Medulla oblongata (tissue), 1 donor: ENCODE measurements at regions not wholly inside any gene's neighbourhood (a gene's known extent, or its start where the extent isn't known, plus 50 kb on each side); places are given as distances from the start of the nearest gene placed in this dataset.

Source experiments
- DNase-seq: peaks from one replicate; pipeline ENCODE4 v3.0.0-alpha.2; 2015; ENCODE audit errors: extremely low spot score

- DNase-seq, result no peak
Observed at GRCh38 chr12:93154753-93155480, 222.8 kb upstream of the NUDT4 start.

- peak; percentile 74 for DNase-seq
Observed at GRCh38 chr12:93156086-93156716, 221.5 kb upstream of the NUDT4 start.

GRCh38 chr12:93157279-93157678 lies 220.4 kb upstream of the NUDT4 start:
- DNase-seq, result no peak

GRCh38 chr12:93158065-93158843 lies 219.5 kb upstream of the NUDT4 start:
- DNase-seq, result no peak

- no peak for DNase-seq
Observed at GRCh38 chr12:93163260-93164036, 214.3 kb upstream of the NUDT4 start.

- DNase-seq, result no peak
Observed at GRCh38 chr12:93164103-93164880, 213.4 kb upstream of the NUDT4 start.

- no peak for DNase-seq
Observed at GRCh38 chr12:93165384-93165932, 212.3 kb upstream of the NUDT4 start.

GRCh38 chr12:93166541-93167307 lies 211.0 kb upstream of the NUDT4 start:
- DNase-seq, result no peak

GRCh38 chr12:93167331-93167730 lies 210.4 kb upstream of the NUDT4 start:
- DNase-seq, result no peak

GRCh38 chr12:93167841-93168492 lies 209.8 kb upstream of the NUDT4 start:
- peak; percentile 47 for DNase-seq

GRCh38 chr12:93168751-93169150 lies 209.0 kb upstream of the NUDT4 start:
- no peak for DNase-seq

GRCh38 chr12:93169536-93169935 lies 208.2 kb upstream of the NUDT4 start:
- no peak for DNase-seq

- DNase-seq, result no peak
Observed at GRCh38 chr12:93170928-93171327, 206.8 kb upstream of the NUDT4 start.

GRCh38 chr12:93173178-93173957 lies 204.4 kb upstream of the NUDT4 start:
- DNase-seq, result no peak

- no peak for DNase-seq
Observed at GRCh38 chr12:93174048-93174447, 203.7 kb upstream of the NUDT4 start.

- DNase-seq, result no peak
Observed at GRCh38 chr12:93174473-93174872, 203.3 kb upstream of the NUDT4 start.

GRCh38 chr12:93176165-93176564 lies 201.6 kb upstream of the NUDT4 start:
- no peak for DNase-seq

GRCh38 chr12:93176610-93177126 lies 201.1 kb upstream of the NUDT4 start:
- no peak for DNase-seq
